ENCODE measurements at regions not wholly inside any gene's neighbourhood (a gene's known extent, or its start where the extent isn't known, plus 50 kb on each side); places are given as distances from the start of the nearest gene placed in this dataset.
A peak's percentile ranks its signal among the peaks of the same experiment; 100 is the strongest.

GRCh38 chr2:239464166-239465016, 63.6 kb upstream of the HDAC4 start:
- DNase-seq (ENCODE audit: low read depth in 2 of 2) = no peak

- no peak for DNase-seq (ENCODE audit: low read depth in 2 of 2)
These were observed 62.8 kb upstream of the HDAC4 start for GRCh38 chr2:239463541-239464165.

GRCh38 chr2:239462671-239463506, 62.1 kb upstream of the HDAC4 start:
- DNase-seq (ENCODE audit: low read depth in 2 of 2) = no peak

- no peak for DNase-seq (ENCODE audit: low read depth in 2 of 2)
These were observed 61.3 kb upstream of the HDAC4 start for GRCh38 chr2:239462191-239462515.

GRCh38 chr2:239461291-239462190, 60.7 kb upstream of the HDAC4 start:
- DNase-seq (ENCODE audit: low read depth in 2 of 2) = no peak

- peak in 1 of 2 donors; percentile 46 for DNase-seq (ENCODE audit: low read depth in 2 of 2)
These were observed 60.0 kb upstream of the HDAC4 start for GRCh38 chr2:239460780-239461179.

GRCh38 chr2:239459606-239460005, 58.8 kb upstream of the HDAC4 start:
- no peak for DNase-seq (ENCODE audit: low read depth in 2 of 2)

- DNase-seq (ENCODE audit: low read depth in 2 of 2) = no peak
These were observed 58.2 kb upstream of the HDAC4 start for GRCh38 chr2:239459056-239459455.

- no peak for DNase-seq (ENCODE audit: low read depth in 2 of 2)
These were observed 57.0 kb upstream of the HDAC4 start for GRCh38 chr2:239457586-239458445.

- DNase-seq (ENCODE audit: low read depth in 2 of 2) = no peak
These were observed 56.1 kb upstream of the HDAC4 start for GRCh38 chr2:239456940-239457339.

GRCh38 chr2:239455436-239456203, 54.8 kb upstream of the HDAC4 start:
- no peak for DNase-seq (ENCODE audit: low read depth in 2 of 2)

- no peak for DNase-seq (ENCODE audit: low read depth in 2 of 2)
These were observed 53.7 kb upstream of the HDAC4 start for GRCh38 chr2:239454507-239454906.
